Epithelial cell of esophagus (primary cell): ENCODE measurements at regions not wholly inside any gene's neighbourhood (a gene's known extent, or its start where the extent isn't known, plus 50 kb on each side); places are given as distances from the start of the nearest gene placed in this dataset.

Experiments
- DNase-seq: peaks from one replicate; pipeline ENCODE4 v3.0.0; 2010; ENCODE audit warnings: low read depth
- H3K4me3 ChIP-seq: 2 replicates; pipeline ENCODE4 v1.5.1; 2011; ENCODE audit warnings: mild to moderate bottlenecking, low read length, control low read depth
- CTCF ChIP-seq: IDR thresholded peaks from 2 replicates; pipeline ENCODE4 v1.5.1; 2011; ENCODE audit warnings: low read depth, mild to moderate bottlenecking, low read length, control low read depth, inconsistent platforms; ENCODE audit not compliant: insufficient read depth; ENCODE audit errors: missing control alignments

- peak; percentile 20 for DNase-seq
- H3K4me3 ChIP-seq: no peak overlapping the region
- TF ChIP-seq CTCF: no peak
These were observed 304.5 kb upstream of the FZD8 start for GRCh38 chr10:35946556-35946955.

DNA sequence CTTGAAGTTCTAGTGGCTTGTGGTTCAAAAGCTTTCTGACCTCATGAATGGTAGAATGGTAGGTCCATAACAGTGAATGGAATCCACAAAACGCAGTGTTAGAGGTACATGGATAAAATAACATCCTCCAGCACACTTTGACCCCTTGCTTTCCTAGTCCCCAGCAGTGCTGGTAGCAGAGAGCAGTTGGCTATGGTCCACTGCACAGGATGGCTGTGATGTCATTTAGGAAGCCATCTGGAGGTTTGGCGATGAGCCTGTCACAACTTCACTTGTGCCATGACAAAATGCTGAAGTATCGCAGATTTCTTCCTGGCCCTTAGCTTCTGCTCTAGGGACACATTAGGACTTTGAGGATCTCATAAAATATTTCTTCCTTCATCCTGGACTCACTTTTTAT lies 300.0 kb upstream of the FZD8 start:
- no peak overlapping the region for H3K4me3 ChIP-seq
- no peak for DNase-seq
- no peak for TF ChIP-seq CTCF

- H3K4me3 ChIP-seq: no peak overlapping the region
- TF ChIP-seq CTCF: no peak
- no peak for DNase-seq
These were observed 298.3 kb upstream of the FZD8 start for GRCh38 chr10:35940141-35941041.

GRCh38 chr10:35938160-35938559 lies 296.1 kb upstream of the FZD8 start:
- DNase-seq: no peak
- H3K4me3 ChIP-seq: no peak overlapping the region
- no peak for TF ChIP-seq CTCF

DNA sequence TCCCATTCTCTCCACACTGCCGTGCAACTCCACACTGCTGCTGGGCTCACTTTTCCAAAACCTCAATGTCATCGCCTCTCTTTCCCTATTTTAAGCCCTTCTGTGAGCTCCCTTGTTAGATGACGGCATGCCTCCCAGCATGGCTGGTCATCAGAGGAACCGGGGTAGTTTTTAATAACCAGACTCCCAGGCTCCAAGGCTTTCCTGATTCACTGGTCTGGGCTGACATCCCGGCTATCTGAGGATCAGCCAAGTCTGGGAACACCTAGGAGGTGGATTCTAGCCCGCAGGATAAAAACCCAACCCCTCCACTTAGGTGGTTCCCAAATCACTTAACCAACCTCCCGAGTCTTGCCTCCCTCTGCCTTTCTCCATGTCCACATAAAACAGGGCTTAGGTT lies 295.4 kb upstream of the FZD8 start:
- H3K4me3 ChIP-seq: no peak overlapping the region
- no peak for DNase-seq
- TF ChIP-seq CTCF: no peak

DNA sequence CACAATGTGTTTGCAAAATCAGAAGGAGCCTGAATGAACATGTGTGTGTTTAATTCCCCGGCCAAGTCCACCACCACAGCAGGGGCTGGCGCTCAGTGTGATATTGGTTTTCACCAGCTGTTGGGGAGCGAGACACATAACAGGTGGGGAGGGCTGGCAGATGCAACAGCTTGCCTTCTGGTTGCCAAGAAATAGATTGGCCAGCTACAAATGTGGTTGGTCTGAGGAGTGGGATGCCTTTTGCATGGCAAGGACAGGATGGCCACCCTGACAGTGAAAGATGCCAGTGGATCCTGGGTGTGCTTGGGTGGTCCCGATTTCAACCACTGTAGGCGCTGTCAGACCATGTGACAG lies 292.5 kb upstream of the FZD8 start:
- DNase-seq: no peak
- TF ChIP-seq CTCF: no peak

More for the DNA sequence above, 292.5 kb upstream of the FZD8 start:
- H3K4me3 ChIP-seq: no peak overlapping the region
